H1 (cell line): ENCODE measurements at regions not wholly inside any gene's neighbourhood (a gene's known extent, or its start where the extent isn't known, plus 50 kb on each side); places are given as distances from the start of the nearest gene placed in this dataset.

Source experiments
- BACH1 ChIP-seq: IDR thresholded peaks from 2 replicates; pipeline ENCODE4 v1.6.1; 2012; ENCODE audit warnings: low read length, improper control_type of control experiment
- BCL11A ChIP-seq, 2 experiments: IDR thresholded peaks; one replicate each; pipeline ENCODE4 v1.6.1; 2011; ENCODE audit warnings: low read depth in 2 of 2, low read length in 2 of 2, mild to moderate bottlenecking in 2 of 2
- CBX5 ChIP-seq: fragments of 300-800, 300-1000 bp; sonication (generic); IDR thresholded peaks from 2 replicates; pipeline ENCODE4 v1.7.1; 2016; ENCODE audit warnings: antibody characterized with exemption, low read length, low read depth
- HDAC6 ChIP-seq: IDR thresholded peaks from one replicate; pipeline ENCODE4 v1.7.1; 2012; ENCODE audit warnings: low read depth, mild to moderate bottlenecking, inconsistent platforms, low read length, moderate library complexity
- JUND ChIP-seq: IDR thresholded peaks from 2 replicates; pipeline ENCODE4 v1.6.1; 2011; ENCODE audit warnings: mild to moderate bottlenecking, improper control_type of control experiment, low read length
- NRF1 ChIP-seq: IDR thresholded peaks from 2 replicates; pipeline ENCODE4 v1.6.1; 2011; ENCODE audit warnings: mild to moderate bottlenecking, low read depth, low read length, improper control_type of control experiment
- RBBP5 ChIP-seq: IDR thresholded peaks from 2 replicates; pipeline ENCODE4 v1.7.1; 2012; ENCODE audit warnings: low read depth, mild to moderate bottlenecking, inconsistent platforms, low read length, moderate library complexity, borderline replicate concordance
- SP1 ChIP-seq: IDR thresholded peaks from 2 replicates; pipeline ENCODE4 v1.6.1; 2011; ENCODE audit warnings: low read depth, low read length
- SP2 ChIP-seq: IDR thresholded peaks from 2 replicates; pipeline ENCODE4 v1.6.1; 2012; ENCODE audit warnings: mild to moderate bottlenecking, low read length, inconsistent platforms
- SRF ChIP-seq: IDR thresholded peaks from 2 replicates; pipeline ENCODE4 v1.6.1; 2011; ENCODE audit warnings: mild to moderate bottlenecking, low read depth, low read length, moderate library complexity
- TBP ChIP-seq: IDR thresholded peaks from 2 replicates; pipeline ENCODE4 v1.6.1; 2011; ENCODE audit warnings: low read depth, low read length, improper control_type of control experiment
- USF2 ChIP-seq: IDR thresholded peaks from 2 replicates; pipeline ENCODE4 v1.6.1; 2011; ENCODE audit warnings: low read length, improper control_type of control experiment

DNA sequence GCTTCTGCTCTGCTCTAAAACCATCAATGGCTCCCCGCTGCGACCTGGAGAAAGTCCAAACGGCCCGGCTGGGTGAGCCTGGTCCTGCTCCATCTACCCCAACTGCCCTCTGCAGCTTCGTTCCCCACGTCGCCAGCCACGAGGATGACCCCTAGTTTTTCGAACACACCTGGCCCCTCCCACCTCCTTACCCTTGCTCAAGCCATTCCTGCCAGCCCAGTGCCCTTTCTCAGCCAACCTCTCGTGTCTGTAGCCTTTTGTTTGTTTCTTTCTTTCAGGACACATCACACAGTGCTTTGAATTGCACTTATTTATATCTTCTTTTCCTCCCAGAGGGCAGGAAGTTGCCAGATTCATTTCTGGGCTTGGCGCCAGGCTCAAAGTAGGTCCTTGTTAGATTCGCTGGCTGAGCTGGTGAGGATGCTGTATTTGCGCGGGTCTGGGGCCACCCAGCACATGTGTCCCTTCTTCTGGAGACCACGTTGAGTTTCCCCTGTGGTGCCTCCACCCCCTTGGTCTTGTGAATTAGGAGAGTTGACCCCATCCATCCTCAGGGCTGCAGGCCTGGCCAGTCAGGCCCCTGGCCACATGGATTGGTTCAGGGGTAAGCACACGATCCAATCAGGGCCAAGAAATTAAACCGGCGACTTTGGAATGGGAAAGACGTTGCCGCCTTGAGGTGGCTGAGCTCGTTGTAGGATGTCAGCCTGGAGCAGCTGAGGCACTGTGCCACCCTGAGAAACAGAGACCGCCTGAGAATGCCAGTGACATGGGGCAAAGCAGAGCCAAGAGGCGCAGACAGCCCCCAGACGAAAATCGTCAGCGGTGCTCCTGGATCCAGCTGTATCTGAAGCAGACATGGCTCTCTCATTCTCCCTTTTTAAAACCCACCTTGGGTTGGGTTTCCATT, 156.0 kb downstream of the CEBPB start (continued):
- TF ChIP-seq USF2 (no peak), SRF (no peak), RBBP5 (no peak), TBP (no peak), NRF1 (no peak), BCL11A (IDR thresholded peaks at IDR 0.05; ENCODE audit: low read depth in 2 of 2, low read length in 2 of 2) (no peak), CBX5 (no peak), SP2 (no peak), BACH1 (no peak), HDAC6 (no peak), SP1 (no peak), JUND (no peak)
